ENCODE measurements at regions not wholly inside any gene's neighbourhood (a gene's known extent, or its start where the extent isn't known, plus 50 kb on each side); places are given as distances from the start of the nearest gene placed in this dataset.

- TF ChIP-seq CTCF (IDR thresholded peaks at IDR 0.05; ENCODE audit: insufficient read depth, low read length): no peak
- DNase-seq (ENCODE audit: low read depth): no peak
- no peak overlapping the region for H3K4me3 ChIP-seq (ENCODE audit: low read depth, low read length)
Measured at GRCh38 chr17:21523497-21524210, 147.5 kb downstream of the KCNJ12 start.

GRCh38 chr17:21524211-21524591, 148.0 kb downstream of the KCNJ12 start:
- TF ChIP-seq CTCF (IDR thresholded peaks at IDR 0.05; ENCODE audit: insufficient read depth, low read length): no peak
- no peak overlapping the region for H3K4me3 ChIP-seq (ENCODE audit: low read depth, low read length)
- DNase-seq (ENCODE audit: low read depth): no peak

DNA sequence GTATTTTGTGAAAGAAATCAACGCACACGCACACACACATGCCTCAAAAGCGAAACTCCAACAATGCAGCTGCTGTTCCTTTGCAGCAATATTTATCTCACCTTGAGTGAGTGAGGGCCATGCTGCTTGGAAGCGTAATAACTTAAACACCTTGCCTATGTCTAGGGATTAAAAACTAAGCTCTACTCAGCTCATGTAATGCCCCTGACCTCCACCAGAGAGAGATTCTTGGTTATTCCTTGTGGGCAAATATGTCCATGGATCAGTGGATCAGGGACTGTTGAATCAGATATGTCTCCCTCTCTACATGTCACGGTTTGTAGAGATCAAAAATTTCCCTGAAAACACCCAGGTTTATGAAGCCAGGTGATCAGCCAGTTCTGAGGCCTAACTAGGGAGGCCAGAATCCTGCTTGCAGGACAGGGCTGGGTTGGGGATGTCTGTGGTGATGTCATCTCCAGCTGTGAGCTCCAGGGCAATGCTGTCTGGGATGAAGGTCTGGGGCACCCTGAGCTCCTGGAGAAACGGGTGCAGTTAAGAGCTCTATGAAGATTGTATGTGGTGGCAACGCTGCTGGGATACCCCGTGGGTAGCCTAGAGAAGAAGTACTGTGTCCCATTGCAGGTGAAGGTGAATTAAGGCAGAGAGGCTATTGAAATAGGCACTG, 149.4 kb downstream of the KCNJ12 start:
- no peak for DNase-seq (ENCODE audit: low read depth)
- TF ChIP-seq CTCF (IDR thresholded peaks at IDR 0.05; ENCODE audit: insufficient read depth, low read length): no peak
- no peak overlapping the region for H3K4me3 ChIP-seq (ENCODE audit: low read depth, low read length)

DNA sequence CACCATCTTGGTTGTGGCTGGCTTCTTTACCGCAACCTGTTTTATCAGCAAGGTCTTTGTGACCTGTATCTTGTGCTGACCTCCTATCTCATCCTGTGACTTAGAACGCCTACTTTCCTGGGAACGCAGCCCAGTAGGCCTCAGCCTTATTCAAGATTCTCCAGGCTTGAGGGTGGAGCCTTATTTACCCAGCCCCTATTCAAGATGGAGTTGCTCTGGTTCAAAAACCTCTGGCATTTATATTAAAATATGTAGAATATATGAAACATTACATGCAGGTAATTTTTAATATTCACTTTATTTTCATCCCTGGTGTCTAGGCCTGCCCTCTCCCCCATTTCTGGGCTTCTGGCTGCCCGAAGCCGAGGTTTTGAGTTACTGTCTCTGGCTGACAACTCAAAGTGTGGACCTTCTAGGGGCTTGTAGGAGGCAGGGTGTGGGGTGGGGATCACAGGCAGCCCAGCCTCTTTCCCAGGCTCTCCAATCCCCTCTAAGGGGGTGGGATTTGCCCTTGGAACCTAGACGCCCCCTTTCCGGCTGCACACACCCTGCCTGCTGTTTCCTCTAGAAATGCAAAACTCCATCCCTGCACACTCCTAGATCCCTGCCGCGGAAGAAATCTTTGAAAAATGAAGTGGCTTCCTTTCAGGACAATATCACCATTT, 152.0 kb downstream of the KCNJ12 start:
- TF ChIP-seq CTCF (IDR thresholded peaks at IDR 0.05; ENCODE audit: insufficient read depth, low read length): no peak
- no peak overlapping the region for H3K4me3 ChIP-seq (ENCODE audit: low read depth, low read length)

GRCh38 chr17:21530311-21530710, 154.2 kb downstream of the KCNJ12 start:
- DNase-seq (ENCODE audit: low read depth): peak; percentile 15
- TF ChIP-seq CTCF (IDR thresholded peaks at IDR 0.05; ENCODE audit: insufficient read depth, low read length): no peak
- no peak overlapping the region for H3K4me3 ChIP-seq (ENCODE audit: low read depth, low read length)

More for the DNA sequence above, 152.0 kb downstream of the KCNJ12 start:
- no peak for DNase-seq (ENCODE audit: low read depth)

- DNase-seq (ENCODE audit: low read depth): no peak
- H3K4me3 ChIP-seq (ENCODE audit: low read depth, low read length): no peak overlapping the region
- TF ChIP-seq CTCF (IDR thresholded peaks at IDR 0.05; ENCODE audit: insufficient read depth, low read length): no peak
Measured at GRCh38 chr17:21530841-21531240, 154.7 kb downstream of the KCNJ12 start.
